GM12872 (cell line): ENCODE measurements at regions not wholly inside any gene's neighbourhood (a gene's known extent, or its start where the extent isn't known, plus 50 kb on each side); places are given as distances from the start of the nearest gene placed in this dataset.

Source experiments
- CTCF ChIP-seq: IDR thresholded peaks from 3 replicates; pipeline ENCODE4 v1.5.1; 2011; ENCODE audit warnings: low read depth, mild to moderate bottlenecking, low read length, moderate library complexity; ENCODE audit not compliant: insufficient read depth

GRCh38 chr14:47988175-47988574, 312.8 kb upstream of the MDGA2 start:
- no peak for TF ChIP-seq CTCF

- TF ChIP-seq CTCF = no peak
These were observed 303.5 kb upstream of the MDGA2 start for GRCh38 chr14:47978871-47979270.

- no peak for TF ChIP-seq CTCF
These were observed 300.7 kb upstream of the MDGA2 start for GRCh38 chr14:47976139-47976538.

- no peak for TF ChIP-seq CTCF
These were observed 290.8 kb upstream of the MDGA2 start for GRCh38 chr14:47966076-47966810.

GRCh38 chr14:47961634-47962033, 286.2 kb upstream of the MDGA2 start:
- TF ChIP-seq CTCF = no peak

- no peak for TF ChIP-seq CTCF
These were observed 284.3 kb upstream of the MDGA2 start for GRCh38 chr14:47959740-47960139.

- no peak for TF ChIP-seq CTCF
These were observed 273.6 kb upstream of the MDGA2 start for GRCh38 chr14:47949006-47949405.
